Stimulated activated naive CD8-positive, alpha-beta T cell treated with anti-CD3 and anti-CD28 coated beads, Interleukin-15, Interleukin-2, amounts not matched to agents 100 U/mL and 50 U/mL, for 24 hours (primary cell): ENCODE measurements at regions not wholly inside any gene's neighbourhood (a gene's known extent, or its start where the extent isn't known, plus 50 kb on each side); places are given as distances from the start of the nearest gene placed in this dataset.
"Not testable (repeated sequence)": the region's sequence is repeated elsewhere in the genome, so short reads cannot be mapped to it uniquely, and the experiment has no call there.

ENCODE experiments used
- ATAC-seq: fragments of 150-1000 bp; cut with Tn5 transposase; one replicate; pipeline ENCODE4 v1.10.0; 2021
- DNase-seq: peaks from one replicate; pipeline ENCODE4 v3.0.0; 2021

DNA sequence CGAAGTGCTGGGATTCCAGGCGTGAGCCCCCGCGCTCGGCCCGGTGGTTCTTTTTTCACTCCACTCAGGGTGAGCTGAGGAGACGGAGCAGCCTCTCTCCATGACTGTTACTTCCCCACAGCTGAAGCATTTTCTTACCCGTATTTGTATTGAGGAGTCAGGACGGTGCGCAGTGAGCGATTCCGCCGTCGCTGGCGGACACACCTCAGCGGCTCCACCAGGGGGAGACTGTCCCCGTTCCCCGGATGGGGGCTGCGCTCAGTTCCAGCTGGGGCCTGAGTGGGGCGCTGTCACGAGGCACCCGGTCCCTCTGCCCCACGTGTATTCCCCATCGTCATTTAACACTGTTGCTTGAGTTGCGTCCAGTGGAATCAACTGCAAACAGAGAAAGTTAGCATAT is 844.0 kb upstream of the FRG1 start:
- DNase-seq (no peak), ATAC-seq (no peak)

DNA sequence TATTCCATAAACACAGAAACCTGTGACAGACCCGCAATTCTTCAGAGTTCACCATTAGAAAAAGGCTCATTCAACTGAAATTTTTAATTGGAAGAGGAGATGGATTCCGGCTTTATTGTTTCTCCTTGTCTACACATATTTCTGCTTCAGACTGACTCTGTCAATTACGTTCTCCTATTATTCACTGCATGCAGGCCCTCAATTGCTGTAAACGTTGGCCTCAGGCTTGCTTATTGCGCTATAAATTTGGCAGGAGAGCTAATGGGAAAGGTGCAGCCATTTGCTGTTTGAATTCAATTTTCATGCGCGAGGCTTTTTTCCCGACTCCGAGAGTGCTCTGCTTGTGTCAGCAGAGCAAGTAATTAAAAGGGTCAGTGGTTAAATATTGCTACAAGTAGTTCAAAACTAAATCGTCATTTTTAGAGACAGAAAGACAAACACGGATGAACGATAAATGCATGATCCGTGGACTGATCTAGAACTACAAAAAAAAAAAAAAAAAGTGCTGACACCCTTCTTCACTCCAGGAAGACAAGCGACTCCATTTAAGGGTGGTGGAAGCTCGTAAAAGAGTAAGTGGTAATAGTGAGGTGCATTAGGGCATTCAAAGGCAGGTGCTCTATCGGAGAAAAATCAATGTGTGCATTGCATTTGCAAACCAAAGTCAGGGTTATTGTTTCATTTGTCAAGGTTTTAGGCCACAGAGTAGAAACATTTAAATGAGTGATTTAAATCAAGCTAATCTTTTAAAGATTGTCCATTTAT is 841.6 kb upstream of the FRG1 start:
- DNase-seq (no peak), ATAC-seq (no peak)

DNA sequence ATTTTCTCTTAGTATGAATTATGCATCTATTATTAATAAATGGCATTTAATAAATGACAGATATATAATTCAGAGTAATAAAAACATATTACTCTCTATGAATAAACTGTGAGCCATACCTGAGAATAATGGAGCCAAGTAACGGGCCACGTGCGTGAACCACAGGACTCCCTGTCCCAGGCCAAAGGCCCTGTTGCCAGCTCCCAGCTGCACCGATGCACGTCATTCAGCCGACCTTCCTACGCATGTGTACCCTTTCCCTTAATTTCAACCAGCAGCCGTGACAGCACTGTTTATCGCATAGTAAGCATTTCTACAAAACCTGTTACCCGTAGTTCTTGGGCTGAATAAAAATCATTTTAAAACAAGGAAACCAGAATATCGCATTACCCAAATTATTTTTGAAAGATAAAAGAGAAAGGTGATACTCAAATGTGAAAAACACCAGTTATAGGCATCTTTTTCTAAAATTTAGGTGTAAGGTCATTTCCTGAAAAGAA is 827.2 kb upstream of the FRG1 start:
- no peak for ATAC-seq
- no peak for DNase-seq

DNA sequence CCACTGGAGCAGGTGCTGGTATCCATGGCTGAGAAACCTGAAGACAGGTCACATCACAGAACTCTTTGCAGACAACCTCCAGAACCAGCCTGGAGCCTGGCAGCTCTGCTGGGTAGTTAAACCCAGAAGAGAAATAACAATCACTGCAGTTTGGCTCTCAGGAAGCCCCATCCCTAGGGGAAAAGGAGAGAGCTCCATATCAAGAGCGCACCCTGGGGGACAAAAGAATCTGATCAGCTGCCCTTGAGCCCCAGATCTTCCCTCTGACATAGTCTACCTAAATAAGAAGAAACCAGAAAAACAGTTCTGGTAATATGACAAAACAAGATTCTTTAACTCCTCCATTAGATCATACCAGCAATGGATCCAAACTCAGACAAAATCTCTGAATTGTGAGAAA is 823.2 kb upstream of the FRG1 start:
- ATAC-seq = no peak
- DNase-seq = no peak

DNA sequence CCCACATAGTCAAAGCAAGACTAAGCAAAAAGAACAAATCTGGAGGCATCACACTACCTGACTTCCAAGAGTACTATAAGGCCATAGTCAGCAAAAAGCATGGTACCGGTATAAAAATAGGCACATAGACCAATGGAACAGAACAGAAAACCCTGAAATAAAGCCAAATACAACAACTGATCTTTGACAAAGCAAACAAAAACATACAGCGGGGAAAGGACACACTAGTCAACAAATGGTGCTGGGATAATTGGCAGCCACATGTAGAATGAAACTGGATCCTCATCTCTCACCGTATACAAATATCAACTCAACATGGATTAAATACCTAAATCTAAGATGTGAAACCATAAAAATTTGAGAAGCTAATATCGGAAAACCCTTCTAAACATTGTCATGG is 819.3 kb upstream of the FRG1 start:
- no peak for ATAC-seq
- DNase-seq = no peak

DNA sequence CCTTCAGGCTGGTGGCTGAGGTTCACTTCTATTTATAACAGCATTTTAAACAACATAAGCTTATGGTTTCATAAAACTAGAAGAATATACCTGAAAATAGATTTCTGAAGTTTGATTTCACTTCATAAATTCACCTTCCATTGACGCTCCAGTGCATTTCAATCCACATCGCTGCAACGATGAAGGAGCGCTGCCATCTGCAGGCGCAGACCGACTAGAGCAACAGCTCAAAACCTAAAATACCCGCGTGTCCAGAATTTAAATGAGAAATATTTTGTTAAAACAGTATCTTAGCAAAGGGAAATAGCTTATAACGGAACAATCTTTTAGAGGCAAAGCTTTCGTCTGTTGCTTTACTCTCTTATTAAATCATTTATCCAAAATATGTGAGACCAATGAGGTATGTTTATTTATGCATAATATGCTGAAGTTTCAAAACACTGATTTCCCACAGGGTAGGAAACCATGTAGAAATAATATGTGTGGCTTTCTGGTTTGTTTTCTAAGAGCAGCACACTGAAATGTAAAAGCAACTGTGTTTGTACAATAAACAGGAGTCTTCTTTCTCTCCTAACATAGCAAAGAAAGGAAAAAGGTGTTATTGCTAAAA is 816.4 kb upstream of the FRG1 start:
- no peak for ATAC-seq
- no peak for DNase-seq

DNA sequence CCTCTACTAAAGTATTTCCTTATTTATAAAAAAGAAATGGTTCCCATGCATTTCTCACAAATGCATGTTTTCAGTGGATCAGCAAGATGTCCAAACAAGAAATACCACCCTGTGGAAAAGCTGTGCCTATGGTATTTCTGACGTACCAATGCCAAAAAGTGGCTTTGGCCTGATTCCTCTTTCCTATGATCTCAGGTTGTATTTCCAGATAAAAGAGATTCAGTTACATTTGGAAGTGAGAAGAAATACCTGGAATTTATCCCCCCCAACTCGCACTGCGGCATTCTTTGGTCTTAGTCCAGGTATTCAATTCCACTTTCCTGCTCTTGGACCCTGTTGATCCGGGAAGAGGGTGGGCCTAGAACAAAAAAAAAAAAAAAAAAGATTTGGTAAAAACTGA is 815.9 kb upstream of the FRG1 start:
- DNase-seq = no peak
- no peak for ATAC-seq

DNA sequence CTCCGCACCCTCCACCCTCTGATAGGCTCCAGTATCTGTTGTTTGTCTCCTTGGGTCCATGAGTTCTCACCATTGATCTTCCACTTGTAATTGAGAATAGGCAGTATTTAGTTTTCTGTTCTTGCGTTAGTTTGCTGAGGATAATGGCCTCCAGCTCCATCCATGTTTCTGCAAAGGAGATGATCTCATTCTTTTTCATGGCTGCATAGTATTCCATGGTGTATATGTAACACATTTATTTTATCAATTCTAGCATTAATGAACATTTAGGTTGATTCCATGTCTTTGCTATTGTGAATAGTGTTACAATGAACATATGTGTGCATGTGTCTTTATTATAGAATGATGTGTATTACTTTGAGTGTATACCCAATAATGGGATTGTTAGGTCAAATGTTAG is 814.6 kb upstream of the FRG1 start:
- ATAC-seq (no peak), DNase-seq (no peak)

DNA sequence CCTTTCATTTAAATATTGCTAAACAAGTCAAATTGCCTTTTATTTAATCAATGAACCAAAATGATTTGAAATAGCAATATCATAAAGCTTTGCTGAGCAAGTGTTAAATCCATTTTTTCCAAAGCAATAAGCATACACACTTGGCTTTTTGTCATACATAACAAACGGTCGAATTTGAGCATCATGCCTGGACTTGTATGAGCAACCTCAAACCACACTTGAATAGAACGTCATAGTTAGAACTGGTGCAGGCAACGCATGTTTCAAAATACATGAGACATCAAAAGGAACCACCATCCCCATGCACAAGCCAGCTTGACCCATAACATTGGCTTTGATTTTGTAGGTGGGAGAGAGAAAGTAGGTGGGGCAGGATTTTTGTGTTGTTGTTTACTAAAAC is 812.3 kb upstream of the FRG1 start:
- DNase-seq = no peak

DNA sequence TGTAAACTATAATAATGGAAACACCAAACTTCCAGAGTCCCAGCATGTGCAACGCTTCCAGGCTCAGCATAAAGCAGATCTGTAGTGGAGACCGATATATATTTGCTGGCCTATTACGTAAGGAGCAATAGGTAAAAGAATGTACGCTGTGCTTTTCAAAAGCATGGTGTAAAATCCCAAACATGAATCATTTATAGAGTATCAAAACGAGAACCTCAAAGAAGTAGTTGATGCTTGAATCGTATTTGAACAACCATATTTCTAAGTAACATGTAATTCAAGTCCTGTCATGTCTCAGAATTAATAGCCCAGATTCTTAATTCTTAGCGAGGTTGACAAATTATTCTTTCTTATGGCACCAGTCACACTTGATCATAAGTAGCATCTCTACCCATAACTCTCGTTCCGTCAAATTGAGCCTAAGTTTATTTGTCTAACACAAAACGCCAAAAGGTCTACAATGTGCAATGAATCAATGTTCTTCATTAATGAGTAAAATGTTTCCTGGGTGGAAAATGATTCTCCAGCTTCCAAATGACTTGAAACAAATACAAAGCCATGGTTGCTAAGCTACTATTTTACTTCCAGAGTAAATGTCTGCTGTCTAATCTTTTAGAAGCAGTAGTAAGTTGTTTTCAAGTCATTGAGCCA is 811.5 kb upstream of the FRG1 start:
- no peak for DNase-seq
- ATAC-seq = no peak

More for the DNA sequence above, 812.3 kb upstream of the FRG1 start:
- ATAC-seq = no peak

DNA sequence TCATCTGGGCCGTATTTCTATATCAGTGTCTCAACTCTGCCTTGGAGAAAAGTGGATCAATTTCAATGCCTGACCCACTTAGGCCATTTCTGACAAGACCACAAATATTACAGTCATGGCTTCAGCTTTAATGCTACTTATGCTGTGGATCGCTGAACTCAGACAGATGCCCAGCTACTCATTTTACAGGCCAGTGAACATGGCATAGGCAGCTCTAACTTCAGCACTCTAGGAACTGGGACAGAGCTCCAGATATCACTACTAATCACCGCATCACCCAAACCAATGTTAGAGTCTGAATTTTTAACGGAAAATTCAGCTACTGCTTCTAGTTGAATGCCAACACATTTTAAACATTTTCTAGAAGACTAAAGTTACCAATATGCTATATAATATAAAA is 809.6 kb upstream of the FRG1 start:
- ATAC-seq (no peak), DNase-seq (no peak)

DNA sequence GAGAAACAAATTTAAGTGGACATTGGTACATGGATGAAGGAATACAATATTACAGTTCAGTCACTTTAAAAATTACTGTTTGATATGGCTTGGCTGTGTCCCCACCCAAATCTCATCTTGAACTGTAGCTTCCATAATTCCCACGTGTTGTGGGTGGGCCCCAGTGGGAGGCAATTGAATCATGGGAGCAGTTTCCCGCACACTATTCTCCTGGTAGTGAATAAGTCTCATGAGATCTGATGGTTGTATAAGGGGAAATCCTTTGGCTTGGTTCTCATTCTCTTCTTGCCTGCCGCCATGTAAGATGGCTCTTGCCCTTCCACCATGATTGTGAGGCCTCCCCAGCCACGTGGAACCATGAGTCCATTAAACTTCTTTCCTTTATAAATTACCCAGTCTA is 804.2 kb upstream of the FRG1 start:
- ATAC-seq = no peak

DNA sequence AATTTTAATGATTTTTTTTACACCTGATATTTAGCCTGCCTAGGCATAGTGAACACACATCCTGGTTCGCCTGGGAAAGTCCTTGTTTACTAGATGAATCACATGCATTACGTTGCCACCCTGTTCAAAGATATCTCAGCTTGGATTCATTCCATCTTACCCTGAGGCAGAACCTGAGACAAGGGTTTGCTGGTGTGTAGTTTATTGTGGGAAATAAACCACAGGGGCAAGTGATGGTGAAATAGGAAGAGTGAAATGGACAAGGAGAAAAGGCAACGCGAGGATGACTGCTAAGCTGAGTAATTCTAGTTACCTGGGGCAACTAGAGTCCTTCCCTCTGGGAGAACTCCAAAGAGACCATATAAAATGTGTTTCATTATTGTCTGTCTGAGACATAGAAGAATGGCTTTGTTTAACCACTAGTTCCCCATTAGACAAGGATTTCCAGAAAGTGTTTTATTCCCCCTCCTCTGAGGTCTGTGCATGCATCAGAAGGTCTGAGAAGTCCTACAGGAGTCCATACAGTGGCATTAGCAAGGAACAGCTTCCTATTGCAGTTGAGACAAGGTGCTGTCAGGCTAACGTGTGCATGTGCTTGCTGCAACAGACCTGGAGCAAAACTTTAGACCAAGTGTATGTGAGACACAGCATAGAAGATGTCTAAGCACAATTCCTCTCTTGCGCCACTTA is 797.3 kb upstream of the FRG1 start:
- ATAC-seq (no peak), DNase-seq (no peak)

More for the DNA sequence above, 804.2 kb upstream of the FRG1 start:
- DNase-seq = no peak

DNA sequence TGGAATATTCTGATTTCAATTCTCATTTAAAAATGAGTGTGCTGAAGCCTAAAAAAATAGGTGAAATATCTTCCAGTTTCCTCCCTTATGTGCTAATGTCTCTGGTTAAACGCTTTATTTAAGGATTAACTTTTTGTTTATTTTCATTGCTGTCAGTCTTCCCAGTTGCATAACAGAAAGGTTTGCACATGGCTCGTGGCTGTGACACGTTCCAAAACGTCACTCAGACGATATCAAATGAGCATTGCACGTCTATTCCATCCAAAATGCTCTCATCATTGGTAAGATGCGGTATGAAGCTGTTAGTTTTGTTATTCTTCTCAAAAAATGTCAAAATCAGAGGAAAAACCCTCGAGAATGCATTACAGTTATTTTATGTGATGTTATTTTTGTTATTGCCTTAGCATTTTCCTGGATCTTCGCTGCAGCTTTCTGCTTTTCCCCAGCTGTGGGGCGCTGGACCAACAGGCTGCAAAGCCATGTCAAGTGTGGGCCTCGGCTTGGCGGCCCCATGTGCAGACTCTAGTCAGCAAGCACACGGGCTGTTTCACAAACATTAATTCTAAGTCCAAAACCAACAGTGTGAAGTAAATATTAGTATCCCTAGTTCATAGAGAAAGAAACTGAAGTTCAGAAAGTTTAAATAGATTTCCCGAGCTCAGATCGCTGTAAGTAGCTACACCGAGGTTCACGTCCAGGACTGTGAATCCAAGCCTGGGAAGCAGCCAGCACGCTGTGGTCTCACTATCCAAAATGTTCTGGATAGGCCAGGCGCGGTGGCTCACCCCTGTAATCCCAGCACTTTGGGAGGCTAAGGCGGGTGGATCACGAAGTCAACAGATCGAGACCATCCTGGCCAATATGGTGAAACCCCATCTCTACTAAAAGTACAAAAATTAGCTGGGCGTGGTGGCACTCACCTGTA is 793.4 kb upstream of the FRG1 start:
- ATAC-seq = no peak
- DNase-seq = no peak

DNA sequence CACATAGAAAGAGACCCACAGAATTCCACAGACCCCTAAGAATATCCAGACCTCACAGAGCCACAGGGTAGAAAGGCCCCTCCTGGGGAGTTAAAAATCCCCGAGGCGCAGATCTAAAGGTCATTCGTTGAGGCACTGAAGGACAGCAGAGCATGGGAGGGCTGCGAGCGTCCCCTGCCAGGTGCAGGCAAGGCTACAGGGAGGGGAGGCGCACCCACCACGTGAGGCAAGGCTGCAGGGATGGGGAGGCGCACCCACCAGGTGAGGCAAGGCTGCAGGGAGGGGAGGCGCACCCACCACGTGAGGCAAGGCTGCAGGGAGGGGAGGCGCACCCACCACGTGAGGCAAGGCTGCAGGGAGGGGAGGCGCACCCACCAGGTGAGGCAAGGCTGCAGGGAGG is 785.6 kb upstream of the FRG1 start:
- ATAC-seq, DNase-seq: not testable (repeated sequence)

DNA sequence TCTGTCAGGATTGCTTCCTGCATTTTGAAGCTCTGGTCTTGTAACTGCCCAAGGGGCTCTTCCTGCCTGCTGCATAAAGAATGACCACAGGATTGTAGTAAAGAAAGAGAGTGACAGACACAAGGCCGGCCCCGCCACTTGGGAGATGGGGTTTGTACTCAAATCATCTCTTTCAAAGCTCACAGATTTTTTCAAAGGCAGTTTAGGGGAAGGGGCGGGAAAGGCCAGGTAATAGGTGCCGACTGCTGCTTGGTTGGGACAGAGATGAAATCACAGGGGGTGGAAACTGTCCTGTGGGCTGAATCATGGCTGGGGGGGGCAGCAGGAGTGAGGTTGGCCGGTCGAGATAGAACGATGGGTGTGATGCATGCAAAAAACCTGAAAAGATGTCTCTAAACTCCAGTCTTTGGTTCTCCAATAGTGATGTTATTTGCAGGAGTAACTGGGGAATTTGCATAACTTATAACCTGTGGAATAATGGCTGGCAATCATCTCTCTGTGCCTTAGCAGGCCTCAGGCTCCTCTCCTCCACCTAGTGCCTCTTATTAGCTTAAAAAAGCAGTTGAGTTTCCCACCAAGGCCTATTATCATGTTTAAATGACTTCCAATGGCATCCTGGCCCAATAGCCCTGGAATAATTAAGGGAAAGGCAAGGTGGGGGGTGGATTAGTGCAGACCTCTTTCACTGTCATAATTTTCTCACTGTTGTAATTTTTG is 778.4 kb upstream of the FRG1 start:
- no peak for ATAC-seq
- DNase-seq = no peak

DNA sequence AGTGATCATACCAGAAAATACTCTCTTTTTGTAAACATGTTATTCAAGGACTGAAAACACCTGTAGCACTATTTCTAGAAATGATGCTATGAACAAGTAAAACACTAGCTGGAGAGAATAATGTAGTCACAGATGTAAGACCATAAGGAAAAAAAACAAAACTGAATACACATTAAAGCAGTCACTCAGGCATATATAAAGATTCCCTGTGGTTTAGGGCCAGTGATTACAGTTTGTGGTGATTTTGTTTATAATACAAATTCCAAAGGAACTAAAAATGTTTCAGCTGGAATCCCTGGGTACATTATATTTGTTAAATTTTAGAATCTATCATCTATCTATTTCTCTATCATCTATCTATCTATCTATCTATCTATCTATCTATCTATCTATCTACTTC is 777.8 kb upstream of the FRG1 start:
- ATAC-seq (no peak), DNase-seq (no peak)

DNA sequence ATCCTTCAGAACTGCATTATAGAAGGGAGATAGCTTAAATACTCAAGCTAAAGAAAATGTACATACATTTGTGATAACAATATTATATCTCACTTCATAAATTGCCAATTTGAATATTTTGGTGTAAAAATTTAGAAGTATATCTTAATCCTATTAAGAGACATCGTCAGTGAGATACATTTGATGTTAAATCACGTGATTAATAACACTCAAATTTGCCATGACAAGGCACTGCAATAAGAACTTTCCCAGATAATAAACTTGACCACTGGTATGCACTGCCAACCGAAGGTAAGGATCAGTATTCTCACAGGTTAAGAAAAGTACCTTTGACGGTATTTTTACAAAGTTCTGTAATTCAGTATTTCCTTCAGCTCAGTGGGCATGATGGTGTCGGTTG is 764.7 kb upstream of the FRG1 start:
- DNase-seq (no peak), ATAC-seq (no peak)

DNA sequence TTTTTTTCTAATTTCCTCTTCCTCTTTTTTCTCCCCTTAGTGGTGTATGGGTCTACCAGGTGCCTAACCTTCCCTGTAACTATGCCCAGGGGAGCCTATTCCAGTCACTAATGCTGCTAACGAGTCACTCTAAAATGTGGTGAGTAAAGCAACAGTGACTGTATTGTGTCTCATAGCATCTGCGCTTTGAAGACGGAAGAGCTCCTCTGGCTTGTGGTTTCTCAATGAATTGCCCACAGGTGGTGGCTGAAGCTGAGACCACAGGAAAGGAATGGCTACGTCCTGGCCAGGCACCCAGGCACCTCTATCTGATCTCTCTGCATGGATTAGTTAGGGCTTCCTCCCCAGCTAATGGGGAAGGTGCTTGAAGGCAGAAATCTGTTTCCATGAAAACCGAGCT is 763.5 kb upstream of the FRG1 start:
- ATAC-seq = no peak
- no peak for DNase-seq

DNA sequence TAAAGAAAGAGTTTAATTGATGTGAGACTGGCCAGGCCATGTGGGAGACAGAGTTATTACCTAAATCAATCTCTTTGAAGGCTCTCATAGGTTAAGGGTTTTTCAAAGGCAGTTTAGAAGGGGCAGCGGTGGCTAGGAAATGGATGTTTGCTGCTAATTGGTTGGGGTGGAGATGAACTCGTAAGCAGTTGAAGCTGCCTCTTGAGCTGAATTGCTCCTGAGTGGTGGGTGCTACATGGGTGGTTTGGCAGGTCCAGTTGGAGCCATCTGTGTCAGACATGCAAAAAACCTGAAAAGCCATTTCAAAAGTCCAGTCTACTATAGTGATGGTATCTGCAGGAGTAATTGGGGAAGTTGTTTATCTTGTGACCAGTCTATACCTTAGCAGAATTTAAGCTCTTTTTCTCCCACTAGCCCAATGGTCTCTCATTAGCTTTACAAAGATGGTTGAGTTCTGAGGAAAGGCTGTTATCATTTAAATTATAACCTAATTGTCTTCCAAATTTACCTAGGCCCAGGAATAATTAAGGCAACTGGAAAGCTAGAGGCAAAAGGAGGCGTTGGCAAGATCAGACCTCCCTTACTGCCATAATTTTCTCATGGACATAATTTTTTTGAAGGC is 762.4 kb upstream of the FRG1 start:
- DNase-seq (no peak), ATAC-seq (no peak)
